Astrocyte (in vitro differentiated cells and primary cell): ENCODE measurements at regions not wholly inside any gene's neighbourhood (a gene's known extent, or its start where the extent isn't known, plus 50 kb on each side); places are given as distances from the start of the nearest gene placed in this dataset.

Experiments used
- CTCF ChIP-seq: IDR thresholded peaks from 2 replicates; pipeline ENCODE4 v1.5.1; 2011; ENCODE audit warnings: low read depth, mild to moderate bottlenecking, inconsistent platforms, low read length, moderate library complexity; ENCODE audit not compliant: insufficient read depth
- EZH2 ChIP-seq: IDR thresholded peaks from 2 replicates; pipeline ENCODE4 v1.6.1; 2012; ENCODE audit warnings: mild to moderate bottlenecking, low read length, inconsistent platforms; ENCODE audit not compliant: insufficient read depth

DNA sequence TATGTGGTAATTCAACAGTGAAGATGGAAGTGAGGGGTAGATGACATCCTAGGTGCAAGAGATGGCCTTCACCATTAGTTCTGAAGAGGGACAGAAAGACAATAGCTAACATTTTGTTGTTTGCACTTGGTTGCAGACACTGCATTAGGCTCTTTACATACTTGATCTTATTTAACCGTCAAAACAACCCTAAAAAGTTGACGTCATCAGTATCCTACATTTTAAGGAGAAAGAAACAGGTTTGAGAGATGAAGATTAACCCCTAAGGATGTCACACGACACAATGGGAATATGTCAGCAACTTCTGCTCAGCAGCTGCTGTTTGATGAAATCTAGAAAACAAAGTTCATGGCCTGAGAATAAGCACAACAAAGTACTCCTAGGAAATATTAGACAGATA lies 72.6 kb upstream of the MC3R start:
- TF ChIP-seq CTCF, result no peak
- TF ChIP-seq EZH2, result no peak
